Right lung (tissue), 2 donors: ENCODE measurements at regions not wholly inside any gene's neighbourhood (a gene's known extent, or its start where the extent isn't known, plus 50 kb on each side); places are given as distances from the start of the nearest gene placed in this dataset.
"Not testable (repeated sequence)": the region's sequence is repeated elsewhere in the genome, so short reads cannot be mapped to it uniquely, and the experiment has no call there.

Source experiments
- DNase-seq, 2 donors: peaks; one replicate each; pipeline ENCODE4 v3.0.0-alpha.2; 2013

DNA sequence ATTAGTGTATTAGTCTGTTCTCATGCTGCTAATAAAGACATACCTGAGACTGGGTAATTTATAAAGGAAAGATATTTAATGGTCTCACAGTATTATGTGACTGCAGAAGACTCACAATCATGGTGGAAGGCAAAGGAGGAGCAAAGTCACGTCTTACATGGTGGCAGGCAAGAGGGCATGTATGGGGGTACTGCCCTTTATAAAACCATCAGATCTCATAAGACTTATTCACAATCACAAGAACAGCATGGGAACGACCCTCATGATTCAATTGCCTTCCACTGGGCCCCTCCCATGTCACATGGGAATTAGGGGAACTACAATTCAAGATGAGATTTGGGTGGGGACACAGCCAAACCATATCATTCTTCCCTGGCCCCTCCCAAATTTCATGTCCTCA lies 52.7 kb upstream of the ST3GAL5 start:
- not testable (repeated sequence) for DNase-seq

- DNase-seq: no peak
These were observed 50.3 kb upstream of the ST3GAL5 start for GRCh38 chr2:85939131-85939530.
